Caco-2 (cell line): ENCODE measurements at regions not wholly inside any gene's neighbourhood (a gene's known extent, or its start where the extent isn't known, plus 50 kb on each side); places are given as distances from the start of the nearest gene placed in this dataset.

Experiments used
- BruUV-seq: library from RNA; stranded (reverse); fragments of 400-500 nt; replicated peaks from 2 replicates; lab custom pipeline; 2021; lab: Mats Ljungman, UMichigan
- CTCF ChIA-PET: fragments of 300-600 bp; sonication (Branson Sonifier 250); formaldehyde crosslinking; loops from one replicate; lab custom pipeline; 2022; ENCODE audit warnings: antibody characterized with exemption; lab: Charles Lee
- POLR2A ChIA-PET: fragments of 300-600 bp; sonication (Branson Sonifier 250); formaldehyde crosslinking; loops from one replicate; lab custom pipeline; 2022; ENCODE audit warnings: antibody characterized with exemption; lab: Charles Lee
- DNase-seq, 2 experiments: peaks; one replicate each; pipeline versions ENCODE4 v3.0.0 to v3.0.0-alpha.2; 2020 to 2022
- H3K27me3 ChIP-seq: replicated peaks from 2 replicates; pipeline ENCODE4 v1.6.0; 2011; ENCODE audit warnings: low read length; ENCODE audit not compliant: control insufficient read depth, insufficient read depth
- H3K36me3 ChIP-seq: 2 replicates; pipeline ENCODE4 v1.5.1; 2011; ENCODE audit warnings: low read length; ENCODE audit not compliant: control insufficient read depth, insufficient read depth
- H3K4me1 ChIP-seq: fragments of 250-450 bp; sonication (Bioruptor Pico); 2 replicates; pipeline ENCODE4 v1.5.1; 2020; ENCODE audit warnings: mild to moderate bottlenecking
- H3K4me3 ChIP-seq: 2 replicates; pipeline ENCODE4 v1.5.1; 2011; ENCODE audit warnings: low read depth, mild to moderate bottlenecking, control low read depth, low read length
- H3K9me3 ChIP-seq: fragments of 250-450 bp; sonication (Bioruptor Pico); 2 replicates; pipeline ENCODE4 v1.5.1; 2020; ENCODE audit warnings: mild to moderate bottlenecking, moderate library complexity
- H3K27ac Mint-ChIP-seq: one replicate; pipeline ENCODE4 v1.8.0; 2022; ENCODE audit warnings: mixed read lengths; ENCODE audit not compliant: unreplicated experiment
- H3K27me3 Mint-ChIP-seq: one replicate; pipeline ENCODE4 v1.8.0; 2022; ENCODE audit warnings: mixed read lengths; ENCODE audit not compliant: insufficient read depth, unreplicated experiment
- H3K36me3 Mint-ChIP-seq: one replicate; pipeline ENCODE4 v1.8.0; 2022; ENCODE audit warnings: mild to moderate bottlenecking, mixed read lengths; ENCODE audit not compliant: insufficient read depth, unreplicated experiment
- H3K4me1 Mint-ChIP-seq: one replicate; pipeline ENCODE4 v1.8.0; 2022; ENCODE audit warnings: low read depth, mixed read lengths; ENCODE audit not compliant: unreplicated experiment
- H3K4me3 Mint-ChIP-seq: one replicate; pipeline ENCODE4 v1.8.0; 2022; ENCODE audit warnings: mild to moderate bottlenecking, moderate library complexity, mixed read lengths; ENCODE audit not compliant: unreplicated experiment
- H3K9me3 Mint-ChIP-seq: one replicate; pipeline ENCODE4 v1.8.0; 2022; ENCODE audit warnings: mixed read lengths; ENCODE audit not compliant: unreplicated experiment
- CTCF ChIP-seq, 2 experiments: fragments of 200-600 bp in 1 of 2; IDR thresholded peaks; 1 replicate in 1 of 2; 2 replicates in 1 of 2; pipeline versions ENCODE4 v1.5.1 to v1.8.0; 2011 to 2022; ENCODE audit warnings: antibody characterized with exemption in 1 of 2, control low read depth in 1 of 2, inconsistent platforms in 1 of 2, low read depth in 1 of 2, low read length in 1 of 2, mild to moderate bottlenecking in 1 of 2, moderate library complexity in 1 of 2; ENCODE audit not compliant: insufficient read depth in 1 of 2, severe bottlenecking in 1 of 2, unreplicated experiment in 1 of 2
- intact Hi-C: fragments of 100-400 bp; cut with micrococcal nuclease; formaldehyde crosslinking; loops from one replicate; pipeline ENCODE4 v1.10.0; 2022; ENCODE audit not compliant: unreplicated experiment

GRCh38 chr15:67917636-67918035 lies 77.8 kb upstream of the RNU6-1 start:
- peaks cover 77% of the 10 kb centered on the region for H3K4me1 ChIP-seq
- no peaks in the 10 kb centered on the region for H3K27me3 ChIP-seq
- no peak overlapping the region for H3K4me3 Mint-ChIP-seq
- no peak overlapping the region for H3K4me3 ChIP-seq
- peak; percentile 54 to 60 for DNase-seq
- peaks cover 6% of the 10 kb centered on the region; the same call in 1 of the 2 replicates for H3K9me3 ChIP-seq
- no peaks in the 10 kb centered on the region for H3K36me3 ChIP-seq
- BruUV-seq: no TSS peak
- no peaks in the 10 kb centered on the region for H3K27me3 Mint-ChIP-seq
- H3K36me3 Mint-ChIP-seq: peaks cover 6% of the 10 kb centered on the region
- peaks cover 52% of the 10 kb centered on the region for H3K4me1 Mint-ChIP-seq
- ChIA-PET CTCF (no interaction called here), POLR2A (interaction anchor here (3.8 kb wide), 1 partner anchor 28 kb away, joined by 24 read pairs; no protein-coding TSS in a partner anchor)
- H3K27ac Mint-ChIP-seq: peak overlapping the region; percentile 73
- TF ChIP-seq CTCF (IDR thresholded peaks at IDR 0.05; ENCODE audit: insufficient read depth in 1 of 2, low read depth in 1 of 2, low read length in 1 of 2, severe bottlenecking in 1 of 2, unreplicated experiment in 1 of 2): no peak
- peaks cover 2% of the 10 kb centered on the region for H3K9me3 Mint-ChIP-seq
- intact Hi-C loops: no loop called here

DNA sequence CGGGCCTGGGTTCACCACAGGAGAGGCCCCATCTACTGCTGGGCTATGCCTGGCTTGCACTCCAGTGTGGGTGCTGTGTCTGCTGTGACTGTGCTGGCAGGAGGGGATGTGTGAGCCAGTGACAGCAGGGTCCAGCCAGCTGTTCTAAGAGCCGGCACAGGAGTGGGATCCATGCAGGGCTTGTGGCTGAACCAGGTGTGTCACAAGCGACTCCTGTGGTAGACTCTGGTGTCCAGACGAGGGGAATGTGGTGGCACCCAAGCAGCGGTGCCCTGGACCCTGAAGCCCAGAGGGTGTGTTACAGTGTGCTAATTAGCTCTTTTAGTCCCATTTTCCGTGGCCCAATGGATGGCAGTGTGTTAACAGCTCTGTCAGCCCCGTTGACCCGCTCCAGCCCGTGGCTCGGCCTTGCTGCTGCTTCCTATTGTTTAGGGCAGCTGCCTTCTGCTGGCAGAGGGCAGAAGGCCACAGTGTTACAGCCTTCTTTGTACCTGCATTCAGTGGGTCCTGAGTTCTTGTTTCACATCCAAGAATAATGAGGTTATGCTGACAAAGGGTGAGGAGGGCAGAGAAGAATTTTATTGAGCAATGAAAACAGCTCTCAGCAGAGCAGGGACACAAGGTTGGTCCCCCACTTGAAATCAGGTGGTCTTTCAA lies 78.5 kb upstream of the RNU6-1 start:
- peaks cover 59% of the 10 kb centered on the region for H3K4me1 Mint-ChIP-seq
- H3K9me3 ChIP-seq: peaks cover 6% of the 10 kb centered on the region; the same call in 1 of the 2 replicates
- H3K36me3 Mint-ChIP-seq: peaks cover 6% of the 10 kb centered on the region
- peaks cover 83% of the 10 kb centered on the region for H3K4me1 ChIP-seq
- ChIA-PET POLR2A (interaction anchor here (3.8 kb wide), 1 partner anchor 28 kb away, joined by 24 read pairs; no protein-coding TSS in a partner anchor), CTCF (no interaction called here)
- H3K36me3 ChIP-seq: no peaks in the 10 kb centered on the region
- intact Hi-C loops: no loop called here
- H3K27me3 Mint-ChIP-seq: no peaks in the 10 kb centered on the region
- no peak overlapping the region for H3K4me3 Mint-ChIP-seq
- DNase-seq: no peak
- TF ChIP-seq CTCF (IDR thresholded peaks at IDR 0.05; ENCODE audit: insufficient read depth in 1 of 2, low read depth in 1 of 2, low read length in 1 of 2, severe bottlenecking in 1 of 2, unreplicated experiment in 1 of 2): no peak
- peak overlapping the region; percentile 73 for H3K27ac Mint-ChIP-seq
- no TSS peak for BruUV-seq
- no peaks in the 10 kb centered on the region for H3K27me3 ChIP-seq
- peaks cover 9% of the 10 kb centered on the region for H3K9me3 Mint-ChIP-seq
- H3K4me3 ChIP-seq: no peak overlapping the region

- no peak for TF ChIP-seq CTCF (IDR thresholded peaks at IDR 0.05; ENCODE audit: insufficient read depth in 1 of 2, low read depth in 1 of 2, low read length in 1 of 2, severe bottlenecking in 1 of 2, unreplicated experiment in 1 of 2)
- POLR2A ChIA-PET: no interaction called here
- peaks cover 57% of the 10 kb centered on the region for H3K4me1 Mint-ChIP-seq
Measured at GRCh38 chr15:67920524-67921240, 80.8 kb upstream of the RNU6-1 start.

More at GRCh38 chr15:67920524-67921240, 80.8 kb upstream of the RNU6-1 start:
- CTCF ChIA-PET: no interaction called here
- peak overlapping the region; percentile 54 for H3K27ac Mint-ChIP-seq
- peaks cover 61% of the 10 kb centered on the region for H3K4me1 ChIP-seq
- H3K27me3 ChIP-seq: no peaks in the 10 kb centered on the region
- H3K4me3 Mint-ChIP-seq: peak overlapping the region; percentile 3
- intact Hi-C loops: no loop called here
- no peaks in the 10 kb centered on the region for H3K27me3 Mint-ChIP-seq
- no peaks in the 10 kb centered on the region for H3K36me3 ChIP-seq
- peaks cover 3% of the 10 kb centered on the region for H3K36me3 Mint-ChIP-seq
- no TSS peak for BruUV-seq
- H3K4me3 ChIP-seq: no peak overlapping the region
- peak in 1 of 2 experiments; percentile 45 for DNase-seq
- H3K9me3 Mint-ChIP-seq: peaks cover 28% of the 10 kb centered on the region
- peaks cover 14% of the 10 kb centered on the region for H3K9me3 ChIP-seq
